CD14-positive monocyte (primary cell): ENCODE measurements at regions not wholly inside any gene's neighbourhood (a gene's known extent, or its start where the extent isn't known, plus 50 kb on each side); places are given as distances from the start of the nearest gene placed in this dataset.

Experiments
- DNase-seq, 3 donors: peaks; one replicate each; pipeline ENCODE4 v3.0.0-alpha.2; 2011 to 2022
- H2AFZ ChIP-seq: 2 replicates; pipeline ENCODE4 v1.6.0; 2012; ENCODE audit warnings: mild to moderate bottlenecking, low read depth, low read length, inconsistent platforms; ENCODE audit not compliant: insufficient read depth, poor library complexity, severe bottlenecking
- H3K27ac ChIP-seq, 2 donors: 1 replicate in 1 of 2; 2 replicates in 1 of 2; pipeline ENCODE4 v1.5.1; 2012 to 2013; ENCODE audit warnings: low read length in 2 of 2, control low read depth in 1 of 2, inconsistent platforms in 1 of 2, low read depth in 1 of 2, mild to moderate bottlenecking in 1 of 2
- H3K27me3 ChIP-seq, 2 donors: one replicate each; pipeline versions ENCODE4 v1.6.0 to v1.6.1; 2011 to 2013; ENCODE audit warnings: low read length in 2 of 2; ENCODE audit not compliant: control insufficient read depth in 2 of 2, insufficient read depth in 2 of 2
- H3K36me3 ChIP-seq, 2 donors: replicated peaks in 1 of 2; 1 replicate in 1 of 2; 2 replicates in 1 of 2; pipeline versions ENCODE4 v1.5.1 to v1.6.1; 2012 to 2013; ENCODE audit warnings: low read length in 2 of 2, control low read depth in 1 of 2, inconsistent platforms in 1 of 2, mild to moderate bottlenecking in 1 of 2; ENCODE audit not compliant: insufficient read depth in 2 of 2, control insufficient read depth in 1 of 2
- H3K4me1 ChIP-seq, 2 donors: 1 replicate in 1 of 2; 2 replicates in 1 of 2; pipeline versions ENCODE4 v1.5.1 to v1.6.1; 2012 to 2013; ENCODE audit warnings: low read length in 2 of 2, control low read depth in 1 of 2, inconsistent platforms in 1 of 2, mild to moderate bottlenecking in 1 of 2, moderate library complexity in 1 of 2; ENCODE audit not compliant: insufficient read depth in 2 of 2, control insufficient read depth in 1 of 2
- H3K4me2 ChIP-seq: replicated peaks from 2 replicates; pipeline ENCODE3; 2012; ENCODE audit warnings: low read length, moderate library complexity, mild to moderate bottlenecking; ENCODE audit not compliant: poor library complexity, severe bottlenecking; ENCODE audit errors: extremely low read depth
- H3K4me3 ChIP-seq, 3 experiments: fragments of 200-600 bp in 1 of 3; sonication (generic) in 1 of 3; replicated peaks in 1 of 3; 1 replicate in 2 of 3; 2 replicates in 1 of 3; pipeline ENCODE4 v1.5.1; 2011 to 2013; ENCODE audit warnings: low read length in 3 of 3, mild to moderate bottlenecking in 3 of 3, control low read depth in 2 of 3, low read depth in 2 of 3, inconsistent platforms in 1 of 3, moderate library complexity in 1 of 3
- H3K79me2 ChIP-seq: 2 replicates; pipeline ENCODE4 v1.6.0; 2012; ENCODE audit warnings: mild to moderate bottlenecking, control low read depth, inconsistent platforms, low read length, moderate library complexity; ENCODE audit not compliant: insufficient read depth
- H3K9ac ChIP-seq: 2 replicates; pipeline ENCODE4 v1.6.0; 2017; ENCODE audit warnings: low read length, mild to moderate bottlenecking; ENCODE audit not compliant: insufficient read depth, poor library complexity, severe bottlenecking
- H3K9me3 ChIP-seq, 2 donors: replicated peaks in 1 of 2; 1 replicate in 1 of 2; 2 replicates in 1 of 2; pipeline versions ENCODE4 v1.5.1 to v1.6.1; 2012 to 2013; ENCODE audit warnings: low read length in 2 of 2, control low read depth in 1 of 2; ENCODE audit not compliant: control insufficient read depth in 1 of 2, insufficient read depth in 1 of 2
- H4K20me1 ChIP-seq: 2 replicates; pipeline ENCODE4 v1.6.0; 2012; ENCODE audit warnings: mild to moderate bottlenecking, low read length, control low read depth, moderate library complexity; ENCODE audit not compliant: insufficient read depth
- H3K27ac Mint-ChIP-seq, 7 donors: one replicate each; pipeline ENCODE4 v1.8.0; 2020; ENCODE audit warnings: mild to moderate bottlenecking in 7 of 7, mixed read lengths in 7 of 7, moderate library complexity in 6 of 7, inconsistent platforms in 2 of 7
- H3K27me3 Mint-ChIP-seq, 3 donors: one replicate each; pipeline ENCODE4 v1.8.0; 2021 to 2022; ENCODE audit warnings: low read depth in 3 of 3, mild to moderate bottlenecking in 3 of 3, mixed read lengths in 3 of 3, moderate library complexity in 3 of 3, inconsistent platforms in 1 of 3
- H3K36me3 Mint-ChIP-seq, 2 donors: one replicate each; pipeline ENCODE4 v1.8.0; 2020; ENCODE audit warnings: mixed read lengths in 2 of 2, inconsistent platforms in 1 of 2, mild to moderate bottlenecking in 1 of 2
- H3K4me1 Mint-ChIP-seq: one replicate; pipeline ENCODE4 v1.8.0; 2020; ENCODE audit warnings: mild to moderate bottlenecking, mixed read lengths
- H3K4me3 Mint-ChIP-seq, 2 donors: one replicate each; pipeline ENCODE4 v1.8.0; 2020; ENCODE audit warnings: mild to moderate bottlenecking in 2 of 2, mixed read lengths in 2 of 2, moderate library complexity in 1 of 2
- H3K9me3 Mint-ChIP-seq, 7 donors: one replicate each; pipeline ENCODE4 v1.8.0; 2020 to 2022; ENCODE audit warnings: mixed read lengths in 7 of 7, mild to moderate bottlenecking in 6 of 7, moderate library complexity in 6 of 7, inconsistent platforms in 2 of 7
- WGBS: methylation state at CpG from one replicate; pipeline ENCODE4 v1.1.5; 2013; ENCODE audit warnings: missing lambda C conversion rate; ENCODE audit not compliant: insufficient coverage; 5-methylcytosine and 5-hydroxymethylcytosine counted together
- intact Hi-C, 2 donors: fragments of 100-400 bp; cut with micrococcal nuclease; formaldehyde crosslinking; loops; one replicate each; pipeline versions ENCODE4 v1.15.0 to v1.15.1; 2023
- TF ChIP-seq, protein P1 (sequence below): fragments of 200-600 bp; IDR thresholded peaks from one replicate; pipeline ENCODE4 v1.8.0; 2022; ENCODE audit warnings: antibody characterized with exemption, mild to moderate bottlenecking

DNA sequence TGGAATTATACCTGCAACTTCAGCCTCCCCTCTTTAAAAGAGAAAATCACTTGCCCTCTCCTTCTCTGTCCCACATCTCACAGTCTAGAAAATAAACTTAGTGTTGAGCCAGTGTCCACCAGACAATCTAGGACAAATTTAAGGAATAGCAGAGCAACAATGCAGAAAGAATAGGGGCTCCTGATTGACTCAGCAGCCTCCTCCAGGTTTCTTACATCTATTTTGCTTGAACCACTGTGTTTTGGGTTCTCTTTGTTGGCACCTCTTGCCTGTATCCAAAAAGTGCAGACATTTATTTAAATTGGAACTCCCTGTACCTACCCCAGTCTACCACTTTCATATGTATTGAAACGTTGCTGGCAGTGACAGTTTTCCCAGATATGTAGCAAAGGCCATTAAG lies 133.7 kb upstream of the HSF2 start:
- intact Hi-C loops, result no loop called here
- Histone ChIP-seq H3K36me3 (no peaks in the 10 kb centered on the region), H3K79me2 (no peaks in the 10 kb centered on the region), H3K4me1 (no peaks in the 10 kb centered on the region), H2AFZ (no peak overlapping the region), H3K9ac (no peak overlapping the region), H3K27ac (no peak overlapping the region), H3K4me2 (no peak overlapping the region), H3K9me3 (peaks cover 0 to 7% of the 10 kb centered on the region in 2 donors), H4K20me1 (no peaks in the 10 kb centered on the region), H3K27me3 (no peaks in the 10 kb centered on the region), H3K4me3 (no peak overlapping the region)
- peaks cover 0 to 7% (median 0%) of the 10 kb centered on the region in 7 donors for H3K9me3 Mint-ChIP-seq
- H3K27me3 Mint-ChIP-seq, result peaks cover 0 to 2% (median 0%) of the 10 kb centered on the region in 3 donors
- WGBS, result no CpG with 5 or more reads among the region's 1 CpG
- H3K27ac Mint-ChIP-seq, result no peak overlapping the region
- DNase-seq, result no peak
- TF ChIP-seq, protein P1, sequence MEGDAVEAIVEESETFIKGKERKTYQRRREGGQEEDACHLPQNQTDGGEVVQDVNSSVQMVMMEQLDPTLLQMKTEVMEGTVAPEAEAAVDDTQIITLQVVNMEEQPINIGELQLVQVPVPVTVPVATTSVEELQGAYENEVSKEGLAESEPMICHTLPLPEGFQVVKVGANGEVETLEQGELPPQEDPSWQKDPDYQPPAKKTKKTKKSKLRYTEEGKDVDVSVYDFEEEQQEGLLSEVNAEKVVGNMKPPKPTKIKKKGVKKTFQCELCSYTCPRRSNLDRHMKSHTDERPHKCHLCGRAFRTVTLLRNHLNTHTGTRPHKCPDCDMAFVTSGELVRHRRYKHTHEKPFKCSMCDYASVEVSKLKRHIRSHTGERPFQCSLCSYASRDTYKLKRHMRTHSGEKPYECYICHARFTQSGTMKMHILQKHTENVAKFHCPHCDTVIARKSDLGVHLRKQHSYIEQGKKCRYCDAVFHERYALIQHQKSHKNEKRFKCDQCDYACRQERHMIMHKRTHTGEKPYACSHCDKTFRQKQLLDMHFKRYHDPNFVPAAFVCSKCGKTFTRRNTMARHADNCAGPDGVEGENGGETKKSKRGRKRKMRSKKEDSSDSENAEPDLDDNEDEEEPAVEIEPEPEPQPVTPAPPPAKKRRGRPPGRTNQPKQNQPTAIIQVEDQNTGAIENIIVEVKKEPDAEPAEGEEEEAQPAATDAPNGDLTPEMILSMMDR, result no peak
- no peak overlapping the region for H3K4me3 Mint-ChIP-seq
- H3K36me3 Mint-ChIP-seq, result no peaks in the 10 kb centered on the region
- no peaks in the 10 kb centered on the region for H3K4me1 Mint-ChIP-seq

DNA sequence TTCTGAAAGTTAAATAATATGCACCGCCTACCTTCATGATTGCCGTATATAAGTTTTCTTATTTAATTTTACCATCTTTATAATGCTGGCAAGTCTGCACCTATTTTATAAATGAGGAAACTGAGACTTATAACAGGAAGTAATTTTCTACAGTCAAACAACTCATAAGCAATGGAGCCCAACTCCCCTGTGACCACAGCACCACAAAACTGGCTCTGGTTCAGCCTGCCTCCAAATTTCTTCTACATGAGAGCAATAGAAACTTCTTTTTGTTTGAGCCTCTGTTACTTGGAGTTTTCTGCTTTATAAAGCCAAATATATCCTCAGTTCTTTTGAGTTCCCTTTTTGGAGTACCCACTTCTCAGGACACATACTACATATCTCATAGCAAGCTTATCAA lies 131.1 kb upstream of the HSF2 start:
- peaks cover 0 to 4% (median 0%) of the 10 kb centered on the region in 3 donors for H3K27me3 Mint-ChIP-seq
- TF ChIP-seq, protein P1, result no peak
- no peak for DNase-seq
- H3K36me3 Mint-ChIP-seq, result no peaks in the 10 kb centered on the region
- H3K9ac ChIP-seq, result no peak overlapping the region
- no peaks in the 10 kb centered on the region for H3K79me2 ChIP-seq
- no peak overlapping the region for H3K27ac Mint-ChIP-seq
- H3K9me3 ChIP-seq, result peaks cover 0 to 7% of the 10 kb centered on the region in 2 donors
- H3K4me3 ChIP-seq, result no peak overlapping the region
- WGBS, result no CpG with 5 or more reads among the region's 2 CpGs
- H3K4me3 Mint-ChIP-seq, result no peak overlapping the region
- no peak overlapping the region for H3K27ac ChIP-seq
- intact Hi-C loops, result no loop called here
- no peaks in the 10 kb centered on the region for H4K20me1 ChIP-seq
- no peaks in the 10 kb centered on the region for H3K4me1 Mint-ChIP-seq
- peaks cover 0 to 7% (median 0%) of the 10 kb centered on the region in 7 donors for H3K9me3 Mint-ChIP-seq
- no peak overlapping the region for H2AFZ ChIP-seq
- no peaks in the 10 kb centered on the region for H3K36me3 ChIP-seq
- H3K27me3 ChIP-seq, result no peaks in the 10 kb centered on the region
- no peak overlapping the region for H3K4me2 ChIP-seq
- no peaks in the 10 kb centered on the region for H3K4me1 ChIP-seq
